NCI-H446 treated with DMSO at 0.1 percent for 48 hours (cell line): ENCODE measurements at regions not wholly inside any gene's neighbourhood (a gene's known extent, or its start where the extent isn't known, plus 50 kb on each side); places are given as distances from the start of the nearest gene placed in this dataset.

ENCODE experiments used
- DNase-seq: peaks from one replicate; lab custom pipeline; 2025; lab: John Stamatoyannopoulos, UW

DNA sequence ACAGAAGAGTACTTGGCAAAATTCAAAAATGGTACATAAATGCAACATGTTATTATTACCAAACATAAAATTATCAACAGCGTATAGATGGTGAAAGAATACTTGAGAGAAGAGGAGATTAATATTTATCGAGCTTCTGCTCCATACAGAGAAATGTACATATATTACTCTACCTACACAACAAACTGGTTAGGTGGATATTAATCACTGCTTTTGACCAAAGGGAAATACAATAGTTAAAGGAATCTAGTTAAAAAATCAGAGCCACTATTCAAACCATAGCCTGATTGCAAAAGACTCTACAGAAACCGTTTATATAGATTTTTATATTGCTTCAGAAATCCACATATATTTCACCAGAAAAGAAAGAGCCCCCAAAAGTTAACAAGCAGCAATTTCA, 379.3 kb upstream of the PRMT6 start:
- DNase-seq, result no peak

DNA sequence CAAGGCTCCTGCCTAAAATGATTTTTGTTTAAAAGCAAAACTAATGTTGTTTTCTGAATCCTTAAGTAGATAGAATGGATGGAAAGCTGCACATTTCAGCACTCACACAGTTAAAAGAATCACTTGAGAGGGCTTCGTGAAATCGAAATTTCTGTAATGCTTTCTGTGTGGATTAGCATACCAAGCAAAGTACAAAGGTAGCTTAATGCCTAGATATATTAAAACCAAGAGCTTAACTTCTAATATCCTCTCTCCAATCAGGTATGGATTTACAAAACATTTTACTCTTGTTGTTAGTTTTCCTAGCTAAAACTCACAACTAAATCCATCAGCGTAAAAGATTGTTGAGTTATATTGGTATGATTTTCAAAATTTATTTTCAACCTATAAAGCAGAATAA, 378.8 kb upstream of the PRMT6 start:
- DNase-seq, result no peak

DNA sequence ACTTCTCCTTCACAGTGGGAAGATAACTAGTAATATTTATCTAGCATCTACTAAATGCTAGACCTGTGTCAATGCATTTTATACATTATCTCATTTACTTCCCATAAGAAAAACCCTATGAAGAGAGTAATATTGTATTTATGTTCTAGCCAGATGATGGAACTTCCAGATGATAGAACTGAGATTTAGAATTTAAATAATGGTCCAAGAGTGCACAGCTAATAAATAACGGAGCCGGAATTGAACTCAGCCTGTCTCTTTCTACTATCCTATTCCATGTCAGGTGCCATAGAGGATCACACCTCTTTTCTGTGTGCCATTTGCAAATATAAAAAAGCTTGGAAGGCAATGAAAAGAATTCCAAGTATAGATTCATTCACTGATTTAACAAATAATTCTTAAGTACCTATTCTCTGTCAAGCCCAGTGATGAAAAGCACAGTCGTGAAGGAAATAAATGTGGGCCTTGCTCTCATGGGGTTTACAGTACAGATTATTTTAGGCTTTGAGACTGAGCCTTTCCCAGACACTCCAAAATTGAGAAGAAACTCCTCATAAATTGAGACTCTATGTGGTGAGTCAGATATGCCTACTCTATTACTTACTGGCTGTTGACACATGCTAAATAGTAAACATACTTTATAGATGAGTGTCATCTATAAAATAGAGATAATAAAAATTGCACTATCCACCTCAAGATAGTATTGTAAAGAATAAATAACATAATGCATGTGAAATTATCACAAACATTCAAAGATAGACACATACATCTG, 378.0 kb upstream of the PRMT6 start:
- DNase-seq, result no peak

DNA sequence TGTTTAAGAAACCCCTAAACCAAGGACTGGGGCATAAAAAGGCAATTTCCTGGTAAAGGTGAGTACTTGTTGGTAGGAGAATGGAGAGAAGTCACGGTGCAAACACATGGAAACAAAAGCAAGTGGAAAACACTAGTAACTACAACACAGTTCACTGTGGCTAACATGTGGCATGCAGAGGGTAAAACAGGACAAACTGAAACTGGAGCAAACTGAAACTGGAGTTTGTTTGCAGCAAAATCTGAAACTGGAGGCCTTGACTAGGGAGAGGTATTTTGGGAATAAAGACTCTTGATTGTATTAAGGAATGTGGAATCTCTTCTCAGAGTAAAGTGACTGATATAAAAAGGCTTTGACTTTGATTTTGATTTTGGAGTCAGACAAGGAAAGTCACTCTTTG, 376.3 kb upstream of the PRMT6 start:
- DNase-seq, result no peak

DNA sequence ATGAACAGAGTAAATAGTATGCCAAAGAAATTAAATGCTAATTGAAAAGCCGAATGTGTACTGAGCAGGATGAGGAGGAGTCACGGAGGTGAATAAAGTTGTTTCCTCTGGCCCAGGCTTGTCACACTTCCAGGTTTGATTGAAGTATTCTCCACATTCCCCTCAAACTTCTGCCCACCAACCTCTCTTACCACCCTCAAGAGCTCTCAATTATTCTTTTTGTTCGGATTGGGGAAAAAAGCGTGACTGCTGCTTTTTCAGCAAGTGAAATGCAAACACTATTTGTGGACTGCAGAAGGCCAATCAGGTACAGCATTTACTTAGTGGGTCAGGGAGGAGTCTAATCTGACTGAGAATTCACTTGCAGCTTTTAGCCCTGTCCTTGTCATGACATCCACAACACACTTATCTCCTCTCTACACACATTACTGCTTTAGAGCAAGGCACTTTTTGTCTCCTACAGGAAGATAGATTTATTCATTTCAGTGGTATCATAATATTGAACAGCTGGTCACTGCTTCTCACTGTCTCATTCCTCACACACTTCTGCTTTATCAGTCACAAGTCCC, 375.6 kb upstream of the PRMT6 start:
- DNase-seq, result no peak

DNA sequence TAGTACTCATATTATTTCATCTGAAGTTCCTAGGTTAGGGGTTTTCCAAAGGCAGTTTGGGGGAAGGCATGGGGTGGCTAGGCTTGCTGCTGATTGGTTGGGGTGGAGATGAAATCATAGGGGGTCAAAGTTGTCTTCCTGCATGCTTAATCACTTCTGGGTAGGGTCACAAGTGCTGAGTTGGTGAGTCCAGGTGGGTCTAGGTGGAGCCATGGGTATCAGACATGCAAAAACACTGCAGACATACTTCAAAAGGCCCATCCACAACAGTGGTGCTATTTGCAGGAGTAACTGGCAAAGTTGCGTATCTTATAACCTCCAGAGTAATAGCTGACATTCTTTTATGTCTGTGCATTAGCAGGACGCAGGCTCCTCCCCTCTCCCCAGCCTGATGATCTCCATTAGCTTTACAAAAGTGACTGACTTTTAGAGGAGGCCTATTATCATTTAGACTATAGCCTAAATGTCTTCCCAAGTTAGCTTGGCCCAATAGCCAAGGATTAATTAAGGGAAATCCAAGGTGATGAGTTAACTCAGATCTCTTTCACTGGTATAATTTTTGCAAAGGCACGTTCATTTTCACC, 374.4 kb upstream of the PRMT6 start:
- no peak for DNase-seq

DNA sequence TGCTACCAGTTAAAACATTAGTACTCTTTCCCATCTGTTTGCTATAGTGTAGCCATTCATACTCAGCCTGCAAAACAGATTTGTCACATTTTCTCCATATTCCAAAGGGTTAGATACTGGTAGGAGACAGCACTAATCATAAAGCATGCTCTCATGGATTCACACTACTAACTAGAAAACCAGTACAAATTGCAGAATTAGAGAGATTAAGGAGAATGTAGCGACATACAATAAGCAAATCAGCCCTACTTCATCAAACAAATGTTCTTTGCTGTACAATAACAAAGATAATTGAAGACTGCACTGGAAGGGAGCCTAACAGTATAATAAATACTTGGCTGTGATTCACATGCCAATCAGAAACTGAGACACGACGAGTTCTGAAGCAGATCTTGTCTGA, 368.0 kb upstream of the PRMT6 start:
- DNase-seq, result peak; percentile 62

DNA sequence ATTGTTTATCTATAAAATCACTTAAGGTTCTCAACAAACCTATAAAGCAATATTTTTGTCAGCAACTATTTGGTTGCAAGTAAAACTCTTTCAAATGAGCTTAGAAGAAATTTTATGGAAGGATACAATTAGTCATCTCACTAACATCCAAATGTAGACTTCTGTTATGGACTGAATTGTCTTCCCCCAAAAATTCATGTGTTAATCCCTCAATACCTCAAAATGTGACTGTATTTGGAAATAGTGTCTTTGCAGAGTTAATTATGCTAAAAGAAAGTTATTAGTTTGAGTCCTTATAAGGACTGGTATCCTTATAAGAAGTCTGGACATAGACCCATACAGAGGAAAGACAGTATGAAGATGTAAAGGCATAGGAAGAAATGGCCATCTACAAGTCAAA, 357.8 kb upstream of the PRMT6 start:
- DNase-seq, result no peak

DNA sequence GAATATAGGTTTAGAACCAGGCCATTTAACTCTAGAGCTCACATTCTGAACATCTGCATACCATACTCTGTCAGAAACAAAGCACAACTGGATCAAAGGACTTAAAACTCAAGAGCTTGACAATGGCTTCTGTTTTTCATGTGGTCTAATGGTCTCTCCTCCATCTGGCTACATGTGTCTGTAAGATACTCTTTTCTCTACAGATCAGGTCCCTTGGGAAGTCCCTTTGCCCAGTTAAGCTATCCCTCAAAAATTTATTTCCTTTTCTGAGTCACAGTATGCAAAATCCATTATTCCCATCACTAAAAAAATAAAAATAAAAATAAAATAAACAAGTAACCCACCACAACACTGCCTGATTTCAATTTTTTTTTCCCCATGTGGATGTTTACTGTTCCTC, 357.0 kb upstream of the PRMT6 start:
- no peak for DNase-seq

DNA sequence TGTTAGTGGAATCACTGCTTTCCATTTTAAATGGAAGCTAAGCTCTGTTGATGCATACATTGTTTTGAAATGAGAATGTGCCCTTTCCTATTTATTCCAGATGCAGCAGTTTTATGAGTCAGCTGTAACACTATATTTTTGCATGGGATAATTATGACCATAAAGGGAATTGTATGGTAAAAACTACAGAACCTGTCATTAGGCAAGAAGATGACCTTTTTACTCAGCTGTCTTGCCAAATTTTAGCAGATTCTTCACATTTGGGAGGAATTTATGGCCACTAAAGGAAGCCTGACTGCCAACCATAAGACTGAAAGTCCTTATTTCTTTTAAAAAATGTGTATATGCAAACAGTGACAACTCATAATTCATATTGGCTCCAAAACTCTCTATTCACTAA, 356.3 kb upstream of the PRMT6 start:
- peak; percentile 16 for DNase-seq

DNA sequence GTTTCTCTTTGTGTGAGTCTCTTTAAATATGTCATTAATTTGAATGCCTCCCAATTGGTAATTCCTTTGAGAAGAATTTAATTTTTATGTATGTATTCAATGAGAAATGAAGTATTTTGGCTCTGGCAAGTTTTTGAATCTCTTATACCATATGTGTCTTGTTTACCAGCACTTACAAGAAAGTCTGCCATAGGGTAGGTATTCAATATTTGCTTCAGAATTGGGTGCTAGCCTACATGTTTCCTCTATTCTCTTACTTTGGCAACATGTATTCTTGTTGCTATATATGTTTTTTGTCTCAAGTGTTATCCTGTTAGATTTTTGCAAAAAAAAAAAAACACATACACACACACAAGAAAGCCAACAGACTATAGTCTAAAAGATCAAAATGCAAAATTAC, 350.5 kb upstream of the PRMT6 start:
- DNase-seq, result no peak

DNA sequence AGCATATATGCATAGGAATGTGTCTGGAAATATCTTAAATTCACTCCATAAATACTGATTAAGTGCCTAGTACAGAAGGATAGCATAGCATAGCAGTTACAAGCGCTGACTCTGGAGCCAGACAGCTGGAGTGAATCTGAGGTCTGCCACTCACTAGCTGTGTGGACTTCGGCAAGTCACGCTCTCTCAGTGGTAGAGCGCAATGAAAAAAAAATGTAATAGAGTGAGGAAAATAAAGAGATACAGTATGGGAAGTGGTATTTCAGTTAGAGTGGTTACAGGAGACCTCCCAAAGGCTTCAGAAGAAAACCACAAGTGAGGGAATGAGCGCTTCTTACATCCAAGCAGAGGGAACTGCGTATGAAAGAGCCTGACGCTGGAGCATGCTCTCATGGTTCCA, 338.9 kb upstream of the PRMT6 start:
- no peak for DNase-seq

DNA sequence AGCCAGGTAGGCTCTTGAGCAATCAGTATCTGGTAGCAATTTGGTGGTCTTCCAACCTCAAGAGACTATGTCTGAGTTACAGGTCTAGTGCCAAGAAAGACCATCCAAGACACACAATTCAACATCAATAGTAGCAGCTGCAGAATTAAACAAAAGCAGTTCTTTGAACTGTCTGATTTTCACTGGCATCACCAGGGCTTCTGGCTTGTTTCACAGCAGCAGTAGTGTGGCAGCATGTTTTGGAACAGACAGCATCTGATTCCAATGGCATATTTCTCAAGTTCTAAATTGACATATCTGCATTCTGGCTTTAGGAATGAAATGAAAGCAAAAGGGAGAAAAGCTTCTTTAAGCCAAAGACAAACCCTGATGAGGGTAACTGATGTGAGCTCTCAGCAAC, 334.7 kb upstream of the PRMT6 start:
- DNase-seq, result peak; percentile 49

DNA sequence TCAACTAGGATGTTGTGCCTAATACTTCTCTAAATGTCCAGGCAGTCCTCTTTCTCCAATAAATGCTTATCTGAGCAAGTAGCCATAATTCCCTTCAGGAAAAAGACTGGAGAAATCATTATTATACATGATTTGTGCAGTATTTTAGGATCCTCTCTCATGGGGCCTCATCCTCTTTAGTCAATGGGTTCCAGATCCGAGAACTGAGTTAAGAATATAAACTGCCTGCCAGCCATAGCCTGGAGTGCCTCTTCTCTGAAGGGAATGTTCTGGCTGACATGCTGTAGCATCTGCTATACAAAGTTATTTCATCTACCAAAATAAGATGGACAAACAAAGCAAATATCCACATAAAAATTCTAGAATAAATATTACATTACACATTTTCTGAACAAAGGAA, 334.0 kb upstream of the PRMT6 start:
- DNase-seq, result no peak

DNA sequence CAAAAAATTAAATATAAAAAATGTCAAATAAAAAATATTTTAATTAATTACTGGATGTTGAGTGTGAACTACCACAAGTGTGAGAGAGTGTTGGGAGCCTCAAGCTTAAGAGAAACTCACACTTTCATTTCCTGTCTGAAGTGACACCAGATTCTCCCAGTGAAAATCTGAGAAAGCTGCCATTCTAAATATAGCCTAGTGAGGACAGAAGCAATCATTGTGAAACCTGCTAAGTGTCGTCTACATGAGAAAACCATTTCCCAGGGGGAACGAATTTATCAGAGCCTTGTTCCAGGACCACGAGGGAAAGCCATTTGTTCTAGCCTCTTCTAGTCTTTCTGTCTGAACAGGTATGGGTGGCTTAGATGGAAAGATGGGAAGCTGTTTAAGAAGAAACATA, 329.3 kb upstream of the PRMT6 start:
- DNase-seq, result no peak

DNA sequence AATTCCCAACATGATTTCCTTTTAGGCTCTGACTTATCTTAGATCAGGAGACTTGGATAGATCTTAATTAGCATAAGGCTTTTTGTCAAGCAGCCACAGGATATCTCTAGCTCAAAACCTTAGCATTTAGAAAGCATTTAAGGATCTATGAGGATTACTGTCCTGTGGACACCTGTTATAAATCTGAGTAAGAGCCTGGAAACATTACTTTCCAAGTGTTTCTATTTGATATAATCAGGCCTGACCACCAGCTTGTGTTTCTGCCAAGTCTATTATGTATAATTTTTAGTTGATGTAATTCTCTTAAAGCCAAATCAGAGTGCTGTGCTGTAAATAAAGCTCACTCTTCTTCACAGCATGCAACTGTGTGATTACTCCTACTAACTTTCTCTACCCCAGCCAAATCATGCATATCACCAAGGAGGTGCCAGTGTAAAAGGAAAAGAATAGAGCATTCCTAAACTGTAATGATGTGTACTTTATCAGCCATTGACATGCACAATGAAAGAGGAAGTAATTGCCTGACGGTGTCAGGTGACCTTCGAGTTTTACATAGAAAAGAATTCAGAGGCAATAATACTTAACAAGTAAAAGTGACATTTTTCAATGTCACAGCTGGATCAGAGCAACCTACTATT, 309.9 kb upstream of the PRMT6 start:
- DNase-seq, result no peak

DNA sequence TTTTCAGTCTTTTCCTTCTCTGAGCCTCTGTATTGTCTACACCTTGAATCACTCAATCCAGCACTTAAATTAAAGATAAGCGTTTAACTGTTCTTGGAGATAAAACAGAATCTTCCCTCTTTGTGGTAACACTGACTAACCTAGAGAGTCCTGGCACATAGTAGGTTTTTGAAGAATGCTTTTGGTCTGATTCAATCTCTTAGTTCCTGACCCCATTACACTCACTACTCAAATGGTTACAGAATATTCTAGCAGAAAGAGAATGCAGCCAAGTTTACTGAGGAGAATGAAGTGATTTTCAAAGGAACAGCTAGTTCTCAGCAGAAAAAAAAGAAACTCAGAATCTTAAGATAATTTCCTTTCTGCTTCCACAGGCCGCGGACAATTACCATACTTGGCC, 309.2 kb upstream of the PRMT6 start:
- DNase-seq, result no peak

DNA sequence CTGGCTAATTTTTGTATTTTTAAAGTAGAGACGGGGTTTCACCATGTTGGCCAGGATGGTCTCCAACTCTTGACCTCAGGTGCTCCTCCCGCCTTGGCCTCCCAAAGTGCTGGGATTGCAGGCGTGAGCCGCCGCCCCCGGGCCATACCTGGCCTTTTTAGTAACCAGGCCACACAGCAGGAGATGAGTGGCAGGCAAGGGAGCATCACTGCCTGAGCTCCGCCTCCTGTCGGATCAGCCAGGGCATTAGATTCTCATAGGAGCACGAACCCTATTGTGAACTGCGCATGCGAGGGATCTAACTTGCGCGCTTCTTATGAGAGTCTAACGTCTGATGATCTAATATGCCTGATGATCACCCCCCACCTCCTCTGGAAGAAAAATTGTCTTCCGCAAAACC, 308.7 kb upstream of the PRMT6 start:
- DNase-seq, result no peak

DNA sequence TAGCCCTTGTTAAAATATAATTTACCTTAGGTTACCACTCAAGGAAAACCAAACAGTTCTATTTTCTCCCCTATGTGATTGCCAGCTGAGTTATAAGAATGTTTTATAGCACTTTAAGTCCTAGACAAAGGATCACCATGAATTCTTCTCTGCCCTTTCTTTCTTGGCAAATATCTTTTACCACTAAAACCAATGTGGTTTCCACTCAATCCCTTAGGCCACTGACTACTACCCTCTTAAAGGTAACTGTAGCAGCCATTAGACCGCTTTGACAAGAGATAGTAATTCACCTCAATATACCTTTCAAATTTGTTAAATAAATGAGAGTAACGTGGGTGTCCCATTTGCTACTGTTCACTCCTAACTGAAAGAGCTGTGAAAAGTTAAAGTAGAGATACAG, 307.9 kb upstream of the PRMT6 start:
- no peak for DNase-seq

DNA sequence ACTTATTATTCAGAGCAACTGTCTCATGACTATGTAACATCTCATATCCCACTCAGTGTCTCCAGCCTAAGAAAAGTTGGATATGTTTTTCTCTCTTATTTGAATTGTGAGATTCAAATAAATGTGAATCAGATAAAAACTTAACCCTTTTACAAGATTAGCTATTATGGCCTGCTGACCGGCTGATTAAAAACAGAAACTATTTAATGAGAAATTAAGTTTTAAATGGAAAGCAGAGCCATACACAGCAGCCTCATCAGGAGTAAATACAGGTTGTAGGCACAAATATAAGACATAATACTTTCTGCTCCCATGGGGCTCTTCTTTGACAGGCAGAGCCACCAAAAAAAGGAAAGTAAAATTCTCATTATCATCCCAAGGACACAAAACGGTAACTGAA, 307.0 kb upstream of the PRMT6 start:
- DNase-seq, result no peak

DNA sequence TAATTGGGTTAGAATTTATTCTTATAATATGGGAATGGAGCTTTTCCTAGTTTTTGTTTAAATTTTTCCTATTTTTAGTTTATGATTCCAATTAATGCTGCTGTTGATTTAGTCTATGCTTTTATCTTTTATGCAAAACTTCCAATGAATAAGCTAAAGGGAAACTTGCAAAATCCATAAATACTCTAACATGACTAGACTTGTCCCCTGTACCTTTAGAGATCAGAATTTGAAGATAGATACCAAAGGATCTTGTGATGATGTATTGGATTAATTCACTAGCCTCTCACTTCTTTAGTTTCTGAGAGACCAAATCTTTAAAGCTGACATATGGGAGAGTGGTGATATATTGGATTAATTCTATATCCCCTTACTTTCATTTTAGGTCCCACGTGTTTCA, 306.6 kb upstream of the PRMT6 start:
- DNase-seq, result no peak

DNA sequence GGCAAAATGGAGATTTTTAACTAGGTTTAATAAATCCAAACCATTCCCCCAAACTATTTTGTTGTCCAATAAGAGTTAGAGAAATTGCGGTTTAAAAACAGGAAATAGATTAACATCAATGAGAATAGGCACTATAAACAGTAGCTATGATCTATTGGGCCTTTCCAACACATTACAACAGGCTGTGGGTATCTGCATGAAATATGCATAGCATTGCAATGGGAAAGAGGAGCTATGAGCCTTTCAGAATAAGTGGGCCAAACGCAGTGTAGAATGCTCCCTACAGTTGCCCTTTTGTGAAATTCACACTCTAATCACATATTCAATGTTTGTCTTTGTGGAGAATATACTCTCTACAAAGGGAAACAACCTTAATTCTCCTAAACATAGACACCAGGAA, 305.5 kb upstream of the PRMT6 start:
- DNase-seq, result no peak

DNA sequence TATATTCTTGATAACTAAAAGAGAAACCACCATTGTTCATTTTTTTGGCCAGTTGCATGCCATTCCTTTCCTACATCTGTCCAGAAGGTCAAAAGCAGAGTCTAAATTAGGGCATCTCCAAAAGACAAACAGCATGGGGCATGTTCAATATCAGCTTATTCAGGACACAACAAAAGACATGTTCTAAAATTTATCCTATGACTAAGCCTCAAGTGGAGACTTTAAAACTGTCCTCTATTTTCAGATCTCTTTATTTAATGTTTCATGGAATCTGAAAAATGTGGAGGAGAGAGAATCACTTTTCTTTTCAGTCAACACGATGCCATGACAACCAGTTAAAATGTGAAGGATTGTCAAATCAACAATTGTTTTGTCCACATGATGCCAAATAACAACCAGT, 303.4 kb upstream of the PRMT6 start:
- DNase-seq, result no peak
